WTC11 (cell line): ENCODE measurements at regions not wholly inside any gene's neighbourhood (a gene's known extent, or its start where the extent isn't known, plus 50 kb on each side); places are given as distances from the start of the nearest gene placed in this dataset.

Experiments
- ATAC-seq: fragments of 200-7000 bp; cut with Tn5 transposase; 2 replicates; pipeline ENCODE4 v1.10.0; 2021; ENCODE audit warnings: mild to moderate bottlenecking, moderate library complexity
- CTCF ChIA-PET: fragments of 300-600 bp; sonication (Branson Sonifier 250); formaldehyde crosslinking; loops from one replicate; lab custom pipeline; 2021; ENCODE audit warnings: antibody characterized with exemption; lab: Charles Lee
- POLR2A ChIA-PET: fragments of 350-600 bp; sonication (Branson Sonifier 250); formaldehyde crosslinking; loops from one replicate; lab custom pipeline; 2021; ENCODE audit warnings: antibody characterized with exemption; lab: Charles Lee
- DNase-seq: peaks from one replicate; pipeline ENCODE4 v3.0.0; 2021; ENCODE audit warnings: low spot score
- H3K27ac Mint-ChIP-seq: 2 replicates; pipeline ENCODE4 v1.8.0; 2021; ENCODE audit warnings: mixed read lengths
- H3K27me3 Mint-ChIP-seq: 2 replicates; pipeline ENCODE4 v1.8.0; 2021; ENCODE audit warnings: low read depth, mild to moderate bottlenecking, moderate library complexity, mixed read lengths
- H3K36me3 Mint-ChIP-seq: 2 replicates; pipeline ENCODE4 v1.8.0; 2021; ENCODE audit warnings: mixed read lengths
- H3K4me1 Mint-ChIP-seq: 2 replicates; pipeline ENCODE4 v1.8.0; 2022; ENCODE audit warnings: mixed read lengths
- H3K4me3 Mint-ChIP-seq: 2 replicates; pipeline ENCODE4 v1.8.0; 2021; ENCODE audit warnings: mild to moderate bottlenecking, moderate library complexity, mixed read lengths
- H3K9me3 Mint-ChIP-seq: 2 replicates; pipeline ENCODE4 v1.8.0; 2021; ENCODE audit warnings: mixed read lengths
- ARID4B ChIP-seq: sonication (generic); formaldehyde crosslinking; IDR thresholded peaks from 2 replicates; pipeline ENCODE4 v1.8.0; 2023; ENCODE audit warnings: missing genetic modification reagents, mild to moderate bottlenecking, borderline replicate concordance
- CBFB ChIP-seq: sonication (generic); formaldehyde crosslinking; IDR thresholded peaks from 2 replicates; pipeline ENCODE4 v1.8.1; 2022; ENCODE audit warnings: mild to moderate bottlenecking, low read depth, missing genetic modification reagents
- CREB1 ChIP-seq: sonication (generic); formaldehyde crosslinking; IDR thresholded peaks from 2 replicates; pipeline ENCODE4 v1.8.0; 2023; ENCODE audit warnings: mild to moderate bottlenecking, missing genetic modification reagents
- E2F5 ChIP-seq: sonication (generic); formaldehyde crosslinking; IDR thresholded peaks from 2 replicates; pipeline ENCODE4 v1.8.1; 2022; ENCODE audit warnings: mild to moderate bottlenecking, moderate library complexity, missing genetic modification reagents
- ELF4 ChIP-seq: sonication (generic); formaldehyde crosslinking; IDR thresholded peaks from 2 replicates; pipeline ENCODE4 v1.8.1; 2022; ENCODE audit warnings: low read depth, mild to moderate bottlenecking, moderate library complexity, missing genetic modification reagents
- EMX1 ChIP-seq: fragments of 250-450 bp; sonication (Bioruptor Pico); IDR thresholded peaks from 2 replicates; pipeline ENCODE4 v1.8.0; 2021; ENCODE audit warnings: mild to moderate bottlenecking
- ETV6 ChIP-seq: sonication (generic); formaldehyde crosslinking; IDR thresholded peaks from 2 replicates; pipeline ENCODE4 v1.8.1; 2022; ENCODE audit warnings: mild to moderate bottlenecking, missing genetic modification reagents
- FOXK1 ChIP-seq: sonication (generic); formaldehyde crosslinking; IDR thresholded peaks from 2 replicates; pipeline ENCODE4 v1.8.0; 2022; ENCODE audit warnings: mild to moderate bottlenecking, moderate library complexity, missing genetic modification reagents
- FOXP1 ChIP-seq: sonication (generic); formaldehyde crosslinking; IDR thresholded peaks from 2 replicates; pipeline ENCODE4 v1.8.0; 2022; ENCODE audit warnings: missing genetic modification reagents, mild to moderate bottlenecking, moderate library complexity, borderline replicate concordance
- HMGA2 ChIP-seq: fragments of 250-450 bp; sonication (Bioruptor Pico); IDR thresholded peaks from 2 replicates; pipeline ENCODE4 v1.4.0; 2021; ENCODE audit warnings: mild to moderate bottlenecking, moderate library complexity
- NR1H2 ChIP-seq: sonication (generic); formaldehyde crosslinking; IDR thresholded peaks from 2 replicates; pipeline ENCODE4 v1.9.0; 2021; ENCODE audit warnings: mild to moderate bottlenecking, moderate library complexity, missing genetic modification reagents
- PRRX2 ChIP-seq: fragments of 250-450 bp; sonication (Bioruptor Pico); IDR thresholded peaks from 2 replicates; pipeline ENCODE4 v1.8.0; 2021; ENCODE audit warnings: mild to moderate bottlenecking
- RELA ChIP-seq: sonication (generic); formaldehyde crosslinking; IDR thresholded peaks from 2 replicates; pipeline ENCODE4 v1.8.1; 2022; ENCODE audit warnings: missing genetic modification reagents, mild to moderate bottlenecking, borderline replicate concordance
- ZNF263 ChIP-seq: sonication (generic); formaldehyde crosslinking; IDR thresholded peaks from 2 replicates; pipeline ENCODE4 v1.8.1; 2022; ENCODE audit warnings: low read depth, mild to moderate bottlenecking, moderate library complexity, missing genetic modification reagents
- ZNF671 ChIP-seq: fragments of 250-450 bp; sonication (Bioruptor Pico); IDR thresholded peaks from 2 replicates; pipeline ENCODE4 v1.8.0; 2021; ENCODE audit warnings: mild to moderate bottlenecking
- TF ChIP-seq, protein P1 (sequence below): sonication (generic); formaldehyde crosslinking; IDR thresholded peaks from 2 replicates; pipeline ENCODE4 v1.8.0; 2022; ENCODE audit warnings: mild to moderate bottlenecking, missing genetic modification reagents
- TF ChIP-seq, protein P2 (sequence below): sonication (generic); formaldehyde crosslinking; IDR thresholded peaks from 2 replicates; pipeline ENCODE4 v1.8.1; 2023; ENCODE audit warnings: mild to moderate bottlenecking, missing genetic modification reagents, moderate library complexity
- TF ChIP-seq, protein P3 (sequence below): fragments of 200-600 bp; IDR thresholded peaks from 2 replicates; pipeline ENCODE4 v1.8.0; 2022; ENCODE audit warnings: antibody characterized with exemption
- TF ChIP-seq, protein P4 (sequence below): sonication (generic); formaldehyde crosslinking; conservative IDR thresholded peaks from 2 replicates; pipeline ENCODE4 v1.8.1; 2023; ENCODE audit warnings: mild to moderate bottlenecking, low read depth, missing genetic modification reagents, moderate library complexity

DNA sequence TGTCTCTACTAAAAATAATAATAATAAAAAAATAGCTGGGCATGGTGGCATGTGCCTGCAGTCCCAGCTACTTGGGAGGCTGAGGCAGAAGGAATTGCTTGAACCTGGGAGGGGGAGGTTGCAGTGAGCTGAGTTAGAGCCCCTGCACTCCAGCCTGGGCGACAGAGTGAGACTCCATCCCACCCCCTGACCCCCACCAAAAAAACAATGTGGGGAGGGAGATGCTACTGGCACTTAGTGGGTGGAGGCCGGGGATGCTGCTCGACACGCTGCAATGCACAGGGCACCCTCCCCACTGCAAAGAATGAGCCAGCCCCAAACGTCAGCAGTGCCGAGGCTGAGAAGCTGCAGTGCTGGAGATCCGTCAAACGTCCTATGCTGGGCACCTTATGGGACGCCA lies 77.5 kb upstream of the MAP1LC3B2 start:
- POLR2A ChIA-PET, result interaction anchor here (0.6 kb wide), 1 partner anchor 24 kb away, joined by 3 read pairs; no protein-coding TSS in a partner anchor
- Mint-ChIP-seq H3K9me3 (peaks cover 16% of the 10 kb centered on the region), H3K27me3 (no peaks in the 10 kb centered on the region; the same call in 1 of the 2 replicates), H3K4me1 (peaks cover 5% of the 10 kb centered on the region; the same call in 1 of the 2 replicates), H3K4me3 (no peak overlapping the region), H3K36me3 (peaks cover 4% of the 10 kb centered on the region), H3K27ac (no peak overlapping the region)
- TF ChIP-seq FOXP1 (no peak), ARID4B (CRISPR knock-in tag) (no peak), EMX1 (no peak), ELF4 (no peak), NR1H2 (CRISPR knock-in tag) (no peak), ZNF263 (CRISPR knock-in tag) (no peak), HMGA2 (CRISPR knock-in tag) (no peak), ZNF671 (CRISPR knock-in tag) (no peak), CREB1 (no peak), E2F5 (CRISPR knock-in tag) (no peak), ETV6 (no peak), PRRX2 (CRISPR knock-in tag) (no peak), FOXK1 (no peak), CBFB (no peak), RELA (no peak)
- TF ChIP-seq, protein P1, sequence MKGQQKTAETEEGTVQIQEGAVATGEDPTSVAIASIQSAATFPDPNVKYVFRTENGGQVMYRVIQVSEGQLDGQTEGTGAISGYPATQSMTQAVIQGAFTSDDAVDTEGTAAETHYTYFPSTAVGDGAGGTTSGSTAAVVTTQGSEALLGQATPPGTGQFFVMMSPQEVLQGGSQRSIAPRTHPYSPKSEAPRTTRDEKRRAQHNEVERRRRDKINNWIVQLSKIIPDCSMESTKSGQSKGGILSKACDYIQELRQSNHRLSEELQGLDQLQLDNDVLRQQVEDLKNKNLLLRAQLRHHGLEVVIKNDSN (CRISPR knock-in tag), result no peak
- TF ChIP-seq, protein P2, sequence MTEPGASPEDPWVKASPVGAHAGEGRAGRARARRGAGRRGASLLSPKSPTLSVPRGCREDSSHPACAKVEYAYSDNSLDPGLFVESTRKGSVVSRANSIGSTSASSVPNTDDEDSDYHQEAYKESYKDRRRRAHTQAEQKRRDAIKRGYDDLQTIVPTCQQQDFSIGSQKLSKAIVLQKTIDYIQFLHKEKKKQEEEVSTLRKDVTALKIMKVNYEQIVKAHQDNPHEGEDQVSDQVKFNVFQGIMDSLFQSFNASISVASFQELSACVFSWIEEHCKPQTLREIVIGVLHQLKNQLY (CRISPR knock-in tag), result no peak
- TF ChIP-seq, protein P3, sequence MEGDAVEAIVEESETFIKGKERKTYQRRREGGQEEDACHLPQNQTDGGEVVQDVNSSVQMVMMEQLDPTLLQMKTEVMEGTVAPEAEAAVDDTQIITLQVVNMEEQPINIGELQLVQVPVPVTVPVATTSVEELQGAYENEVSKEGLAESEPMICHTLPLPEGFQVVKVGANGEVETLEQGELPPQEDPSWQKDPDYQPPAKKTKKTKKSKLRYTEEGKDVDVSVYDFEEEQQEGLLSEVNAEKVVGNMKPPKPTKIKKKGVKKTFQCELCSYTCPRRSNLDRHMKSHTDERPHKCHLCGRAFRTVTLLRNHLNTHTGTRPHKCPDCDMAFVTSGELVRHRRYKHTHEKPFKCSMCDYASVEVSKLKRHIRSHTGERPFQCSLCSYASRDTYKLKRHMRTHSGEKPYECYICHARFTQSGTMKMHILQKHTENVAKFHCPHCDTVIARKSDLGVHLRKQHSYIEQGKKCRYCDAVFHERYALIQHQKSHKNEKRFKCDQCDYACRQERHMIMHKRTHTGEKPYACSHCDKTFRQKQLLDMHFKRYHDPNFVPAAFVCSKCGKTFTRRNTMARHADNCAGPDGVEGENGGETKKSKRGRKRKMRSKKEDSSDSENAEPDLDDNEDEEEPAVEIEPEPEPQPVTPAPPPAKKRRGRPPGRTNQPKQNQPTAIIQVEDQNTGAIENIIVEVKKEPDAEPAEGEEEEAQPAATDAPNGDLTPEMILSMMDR, result no peak
- TF ChIP-seq, protein P4, sequence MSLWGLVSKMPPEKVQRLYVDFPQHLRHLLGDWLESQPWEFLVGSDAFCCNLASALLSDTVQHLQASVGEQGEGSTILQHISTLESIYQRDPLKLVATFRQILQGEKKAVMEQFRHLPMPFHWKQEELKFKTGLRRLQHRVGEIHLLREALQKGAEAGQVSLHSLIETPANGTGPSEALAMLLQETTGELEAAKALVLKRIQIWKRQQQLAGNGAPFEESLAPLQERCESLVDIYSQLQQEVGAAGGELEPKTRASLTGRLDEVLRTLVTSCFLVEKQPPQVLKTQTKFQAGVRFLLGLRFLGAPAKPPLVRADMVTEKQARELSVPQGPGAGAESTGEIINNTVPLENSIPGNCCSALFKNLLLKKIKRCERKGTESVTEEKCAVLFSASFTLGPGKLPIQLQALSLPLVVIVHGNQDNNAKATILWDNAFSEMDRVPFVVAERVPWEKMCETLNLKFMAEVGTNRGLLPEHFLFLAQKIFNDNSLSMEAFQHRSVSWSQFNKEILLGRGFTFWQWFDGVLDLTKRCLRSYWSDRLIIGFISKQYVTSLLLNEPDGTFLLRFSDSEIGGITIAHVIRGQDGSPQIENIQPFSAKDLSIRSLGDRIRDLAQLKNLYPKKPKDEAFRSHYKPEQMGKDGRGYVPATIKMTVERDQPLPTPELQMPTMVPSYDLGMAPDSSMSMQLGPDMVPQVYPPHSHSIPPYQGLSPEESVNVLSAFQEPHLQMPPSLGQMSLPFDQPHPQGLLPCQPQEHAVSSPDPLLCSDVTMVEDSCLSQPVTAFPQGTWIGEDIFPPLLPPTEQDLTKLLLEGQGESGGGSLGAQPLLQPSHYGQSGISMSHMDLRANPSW (CRISPR knock-in tag), result no peak
- ATAC-seq (no peak), DNase-seq (no peak)
- CTCF ChIA-PET, result interaction anchor here (0.7 to 1.0 kb wide), 2 partner anchors 119 to 213 kb away, joined by 3 to 5 read pairs; no protein-coding TSS in a partner anchor
